Left hindlimb (tissue), 1 donor: ENCODE measurements at regions not wholly inside any gene's neighbourhood (a gene's known extent, or its start where the extent isn't known, plus 50 kb on each side); places are given as distances from the start of the nearest gene placed in this dataset.

Experiments used
- DNase-seq: peaks from one replicate; pipeline ENCODE4 v3.0.0-alpha.2; 2018

DNA sequence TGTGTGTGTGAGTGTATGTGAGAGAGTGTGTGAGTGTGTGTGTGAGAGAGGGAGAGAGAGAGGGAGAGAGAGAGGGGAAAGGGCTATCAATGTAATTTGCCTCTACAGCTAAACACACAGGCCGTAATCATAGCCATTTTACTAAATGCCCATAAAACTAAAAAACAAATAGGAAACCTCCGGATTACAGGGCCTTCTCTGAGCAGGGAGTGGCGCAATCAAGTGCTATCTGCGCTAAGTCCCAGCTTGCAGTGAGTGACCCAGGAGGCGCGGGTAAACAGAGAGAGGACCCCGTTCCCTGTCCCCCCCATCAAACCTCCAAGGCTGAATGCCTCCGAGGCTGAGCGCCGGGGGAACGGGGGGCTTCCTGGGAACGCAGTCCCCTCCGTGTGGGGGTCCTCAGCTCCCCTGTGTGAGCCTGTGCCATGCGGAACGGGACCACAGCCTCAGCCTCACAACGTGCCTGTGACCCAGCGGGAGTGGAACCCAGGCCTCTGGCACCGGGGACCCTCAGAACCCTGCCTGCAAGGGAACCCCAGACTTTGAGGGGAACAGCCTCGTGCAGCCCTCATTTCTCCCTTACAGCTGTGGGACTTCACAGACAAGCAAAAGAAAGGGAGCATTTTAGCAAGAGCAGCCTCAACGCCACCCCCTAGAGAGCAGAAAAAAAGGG is 54.7 kb upstream of the ID2 start:
- DNase-seq = no peak

- no peak for DNase-seq
Observed at GRCh38 chr2:8627692-8628085, 54.2 kb upstream of the ID2 start.

DNA sequence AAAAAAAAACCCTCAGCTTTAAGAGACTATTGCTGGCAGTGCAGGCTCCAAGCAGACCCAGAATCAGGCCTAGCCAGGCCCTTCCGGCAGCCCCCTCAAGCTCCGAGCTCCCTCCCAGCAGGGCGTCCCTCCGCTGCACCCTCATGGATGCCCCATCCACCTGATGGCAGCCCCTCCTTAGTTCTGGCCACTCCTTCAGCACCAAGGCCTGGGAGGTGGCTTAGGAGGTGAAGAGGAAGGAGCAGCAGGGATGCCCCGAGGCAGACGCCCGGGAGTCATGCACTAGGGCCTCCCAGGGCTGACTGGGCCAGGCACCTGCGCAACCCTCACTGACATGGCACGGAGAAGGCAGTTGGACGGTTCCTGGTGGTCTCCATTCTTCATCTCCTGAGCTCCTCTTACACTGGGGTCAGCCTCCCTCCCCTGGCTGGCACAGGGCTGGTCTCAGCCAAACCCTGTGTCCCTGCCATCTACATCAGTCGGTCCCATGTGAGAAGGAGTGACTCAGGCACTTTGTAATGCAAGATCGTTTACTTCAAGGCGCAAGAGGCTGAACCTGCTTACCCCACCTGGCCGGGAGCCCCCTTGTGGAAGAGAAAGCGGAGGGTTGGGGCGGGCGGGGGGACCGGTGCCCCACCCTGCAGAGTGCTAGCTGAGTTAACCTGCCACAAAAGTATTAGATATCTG is 53.5 kb upstream of the ID2 start:
- DNase-seq = no peak

DNA sequence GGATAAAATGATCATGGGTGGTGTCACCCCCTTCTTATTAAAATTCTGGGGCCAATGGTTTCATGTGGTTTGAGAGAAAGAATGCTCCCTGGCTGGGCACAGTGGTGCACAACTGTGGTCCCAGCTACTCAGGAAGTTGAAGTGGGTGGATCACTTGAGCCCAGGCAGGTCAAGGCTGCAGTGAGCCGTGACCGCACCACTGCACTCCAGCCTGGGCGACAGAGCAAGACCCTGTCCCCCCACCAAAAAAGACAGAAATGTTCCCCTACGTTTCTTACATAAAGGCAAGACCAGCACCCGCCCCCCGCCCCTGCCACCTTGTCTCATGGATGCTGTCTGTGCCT is 53.0 kb upstream of the ID2 start:
- no peak for DNase-seq

- DNase-seq = no peak
Observed at GRCh38 chr2:8629402-8629801, 52.5 kb upstream of the ID2 start.

DNA sequence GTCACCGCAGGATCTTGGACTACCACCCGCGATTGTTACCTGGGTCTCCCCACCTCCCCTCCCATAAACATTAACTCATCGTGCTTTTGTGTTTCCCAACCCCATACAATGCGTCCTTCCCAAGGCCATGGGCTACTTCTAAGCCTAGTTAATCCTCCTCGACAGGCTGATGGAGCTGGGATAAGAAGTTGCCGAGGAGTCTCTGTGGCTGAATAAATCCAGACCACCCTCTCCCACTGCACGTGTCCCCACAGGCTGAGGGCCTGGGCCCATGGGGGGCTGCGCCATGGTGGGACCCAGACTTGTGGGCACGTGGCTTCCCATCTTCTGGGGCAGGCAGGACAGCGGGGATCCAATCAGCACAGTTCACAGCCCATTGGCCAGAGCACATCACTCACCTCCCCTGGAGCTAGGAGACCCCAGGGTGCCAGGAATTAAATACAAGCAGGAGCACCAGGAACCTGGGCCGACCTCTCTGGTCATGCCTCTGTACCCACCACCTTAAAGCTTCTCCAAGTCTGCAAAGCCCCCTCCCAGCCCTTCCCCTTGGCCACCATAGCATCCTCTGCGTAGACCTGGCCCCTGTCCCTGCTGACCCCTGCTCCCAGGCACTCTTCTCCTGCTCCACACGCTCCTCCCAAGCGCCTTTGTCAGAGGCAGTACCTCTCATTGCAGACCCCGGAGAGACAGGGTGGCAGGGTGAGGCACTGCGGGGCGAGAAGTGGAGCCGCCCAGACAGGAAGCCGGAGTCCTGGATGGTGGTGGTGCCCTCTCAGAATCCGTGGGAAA is 51.0 kb upstream of the ID2 start:
- no peak for DNase-seq

GRCh38 chr2:8631465-8632005 is 50.3 kb upstream of the ID2 start:
- no peak for DNase-seq
